ENCODE measurements at regions not wholly inside any gene's neighbourhood (a gene's known extent, or its start where the extent isn't known, plus 50 kb on each side); places are given as distances from the start of the nearest gene placed in this dataset.
"Not testable (repeated sequence)": the region's sequence is repeated elsewhere in the genome, so short reads cannot be mapped to it uniquely, and the experiment has no call there.

GRCh38 chr21:25467896-25468295 is 139.4 kb downstream of the MRPL39 start:
- no peaks in the 10 kb centered on the region for H3K27me3 ChIP-seq
- no peaks in the 10 kb centered on the region for H3K9me3 ChIP-seq
- no peaks in the 10 kb centered on the region for H3K4me1 ChIP-seq
- H3K4me3 ChIP-seq (ENCODE audit: low read depth, low read length): no peak overlapping the region
- no peak for TF ChIP-seq CTCF (IDR thresholded peaks at IDR 0.05; ENCODE audit: low read depth, low read length)
- DNase-seq: no peak
- H3K36me3 ChIP-seq: no peaks in the 10 kb centered on the region

GRCh38 chr21:25467071-25467470 is 140.2 kb downstream of the MRPL39 start:
- not testable (repeated sequence) for H3K9me3 ChIP-seq; H3K36me3 ChIP-seq; DNase-seq; H3K27me3 ChIP-seq; H3K4me1 ChIP-seq; H3K4me3 ChIP-seq (ENCODE audit: low read depth, low read length)

GRCh38 chr21:25466470-25466869 is 140.8 kb downstream of the MRPL39 start:
- no peak for TF ChIP-seq CTCF (IDR thresholded peaks at IDR 0.05; ENCODE audit: low read depth, low read length)
- H3K9me3 ChIP-seq: no peaks in the 10 kb centered on the region
- DNase-seq: no peak

GRCh38 chr21:25465263-25465662 is 142.0 kb downstream of the MRPL39 start:
- no peak overlapping the region for H3K4me3 ChIP-seq (ENCODE audit: low read depth, low read length)
- H3K9me3 ChIP-seq: no peaks in the 10 kb centered on the region
- no peaks in the 10 kb centered on the region for H3K27me3 ChIP-seq
- no peak for TF ChIP-seq CTCF (IDR thresholded peaks at IDR 0.05; ENCODE audit: low read depth, low read length)
- H3K36me3 ChIP-seq: no peaks in the 10 kb centered on the region
- DNase-seq: no peak
- H3K4me1 ChIP-seq: no peaks in the 10 kb centered on the region

More at GRCh38 chr21:25466470-25466869, 140.8 kb downstream of the MRPL39 start:
- Histone ChIP-seq H3K27me3 (no peaks in the 10 kb centered on the region), H3K36me3 (no peaks in the 10 kb centered on the region), H3K4me3 (ENCODE audit: low read depth, low read length) (no peak overlapping the region), H3K4me1 (no peaks in the 10 kb centered on the region)

GRCh38 chr21:25464275-25464674 is 143.0 kb downstream of the MRPL39 start:
- TF ChIP-seq CTCF (IDR thresholded peaks at IDR 0.05; ENCODE audit: low read depth, low read length): no peak
- DNase-seq: no peak
- Histone ChIP-seq H3K9me3 (no peaks in the 10 kb centered on the region), H3K4me3 (ENCODE audit: low read depth, low read length) (no peak overlapping the region), H3K36me3 (no peaks in the 10 kb centered on the region), H3K4me1 (no peaks in the 10 kb centered on the region), H3K27me3 (no peaks in the 10 kb centered on the region)

- TF ChIP-seq CTCF (IDR thresholded peaks at IDR 0.05; ENCODE audit: low read depth, low read length): no peak
- H3K36me3 ChIP-seq: no peaks in the 10 kb centered on the region
- H3K27me3 ChIP-seq: no peaks in the 10 kb centered on the region
- H3K9me3 ChIP-seq: no peaks in the 10 kb centered on the region
- no peak overlapping the region for H3K4me3 ChIP-seq (ENCODE audit: low read depth, low read length)
- H3K4me1 ChIP-seq: no peaks in the 10 kb centered on the region
- no peak for DNase-seq
Measured at GRCh38 chr21:25462517-25462971, 144.7 kb downstream of the MRPL39 start.

GRCh38 chr21:25461725-25462124 is 145.6 kb downstream of the MRPL39 start:
- no peak for TF ChIP-seq CTCF (IDR thresholded peaks at IDR 0.05; ENCODE audit: low read depth, low read length)

More at GRCh38 chr21:25461725-25462124, 145.6 kb downstream of the MRPL39 start:
- H3K27me3 ChIP-seq: no peaks in the 10 kb centered on the region
- no peak overlapping the region for H3K4me3 ChIP-seq (ENCODE audit: low read depth, low read length)
- no peaks in the 10 kb centered on the region for H3K4me1 ChIP-seq
- no peaks in the 10 kb centered on the region for H3K36me3 ChIP-seq
- no peak for DNase-seq
- H3K9me3 ChIP-seq: no peaks in the 10 kb centered on the region
